HEK293 (cell line): ENCODE measurements at regions not wholly inside any gene's neighbourhood (a gene's known extent, or its start where the extent isn't known, plus 50 kb on each side); places are given as distances from the start of the nearest gene placed in this dataset.

Source experiments
- CTCF ChIA-PET: fragments of 350-600 bp; formaldehyde crosslinking; extraction: SDS; loops from one replicate; lab custom pipeline; 2021; ENCODE audit warnings: antibody characterized with exemption; lab: Yijun Ruan, JAX
- POLR2A ChIA-PET: fragments of 300-600 bp; formaldehyde crosslinking; extraction: SDS; loops from one replicate; lab custom pipeline; 2020; ENCODE audit warnings: antibody characterized with exemption, inconsistent platforms; lab: Yijun Ruan, JAX
- H3K27ac ChIP-seq: fragments of 200-500 bp; sonication (Bioruptor generic); 2 replicates; pipeline ENCODE4 v1.5.1; 2014; ENCODE audit warnings: low read depth, low read length, control low read depth, inconsistent platforms; ENCODE audit errors: extremely low read depth
- H3K36me3 ChIP-seq, 2 experiments: fragments of 200-500 bp in 1 of 2; sonication (Bioruptor generic) in 1 of 2; 1 replicate in 1 of 2; 2 replicates in 1 of 2; pipeline ENCODE4 v1.5.1; 2014 to 2017; ENCODE audit warnings: inconsistent platforms in 2 of 2, low read length in 2 of 2; ENCODE audit not compliant: control insufficient read depth in 2 of 2, insufficient read depth in 1 of 2
- H3K4me1 ChIP-seq: fragments of 200-500 bp; sonication (Bioruptor generic); 2 replicates; pipeline ENCODE4 v1.5.1; 2014; ENCODE audit warnings: mild to moderate bottlenecking, low read length, inconsistent platforms; ENCODE audit not compliant: control insufficient read depth, insufficient read depth
- H3K4me3 ChIP-seq: 2 replicates; pipeline ENCODE4 v1.5.1; 2011; ENCODE audit warnings: low read depth, mild to moderate bottlenecking, control low read depth, low read length, moderate library complexity
- H3K9me3 ChIP-seq: fragments of 200-500 bp; sonication (Bioruptor generic); 2 replicates; pipeline ENCODE4 v1.5.1; 2014; ENCODE audit warnings: low read depth, low read length, inconsistent platforms; ENCODE audit not compliant: control insufficient read depth, insufficient read depth
- FEZF1 ChIP-seq: fragments of 450-650 bp; formaldehyde crosslinking; IDR thresholded peaks from 2 replicates; pipeline ENCODE4 v1.5.1; 2016; ENCODE audit warnings: missing biosample characterization, missing genetic modification characterization
- GLI4 ChIP-seq: fragments of 450-650 bp; formaldehyde crosslinking; IDR thresholded peaks from 2 replicates; pipeline ENCODE4 v1.5.1; 2016; ENCODE audit warnings: missing biosample characterization, missing genetic modification characterization
- GLIS1 ChIP-seq: fragments of 450-650 bp; formaldehyde crosslinking; IDR thresholded peaks from 2 replicates; pipeline ENCODE4 v1.5.1; 2016; ENCODE audit warnings: missing biosample characterization, missing genetic modification characterization
- GLIS2 ChIP-seq: fragments of 450-650 bp; formaldehyde crosslinking; IDR thresholded peaks from 2 replicates; pipeline ENCODE4 v1.5.1; 2016; ENCODE audit warnings: missing biosample characterization, missing genetic modification characterization
- IKZF3 ChIP-seq: fragments of 450-650 bp; IDR thresholded peaks from 2 replicates; pipeline ENCODE4 v1.5.0; 2018; ENCODE audit warnings: missing biosample characterization, mild to moderate bottlenecking, missing genetic modification characterization, moderate library complexity
- KLF7 ChIP-seq: fragments of 450-650 bp; formaldehyde crosslinking; IDR thresholded peaks from 2 replicates; pipeline ENCODE4 v1.5.1; 2016; ENCODE audit warnings: missing biosample characterization, missing genetic modification characterization, borderline replicate concordance
- OSR2 ChIP-seq: fragments of 450-650 bp; formaldehyde crosslinking; IDR thresholded peaks from 2 replicates; pipeline ENCODE4 v1.5.1; 2016; ENCODE audit warnings: missing biosample characterization, missing genetic modification characterization
- PRDM10 ChIP-seq: fragments of 450-650 bp; formaldehyde crosslinking; IDR thresholded peaks from 2 replicates; pipeline ENCODE4 v1.5.1; 2016; ENCODE audit warnings: missing biosample characterization, missing genetic modification characterization
- PRDM6 ChIP-seq: fragments of 450-650 bp; formaldehyde crosslinking; IDR thresholded peaks from 2 replicates; pipeline ENCODE4 v1.5.1; 2017; ENCODE audit warnings: missing biosample characterization, missing genetic modification characterization
- SP2 ChIP-seq: fragments of 450-650 bp; formaldehyde crosslinking; IDR thresholded peaks from 2 replicates; pipeline ENCODE4 v1.5.1; 2016; ENCODE audit warnings: missing biosample characterization, missing genetic modification characterization
- TRIM28 ChIP-seq: IDR thresholded peaks from 2 replicates; pipeline ENCODE4 v1.6.1; 2011; ENCODE audit warnings: low read length, control low read depth, borderline replicate concordance
- ZIC2 ChIP-seq: fragments of 450-650 bp; formaldehyde crosslinking; IDR thresholded peaks from 2 replicates; pipeline ENCODE4 v1.5.1; 2016; ENCODE audit warnings: missing biosample characterization, missing genetic modification characterization
- ZNF114 ChIP-seq: fragments of 450-650 bp; formaldehyde crosslinking; IDR thresholded peaks from 2 replicates; pipeline ENCODE4 v1.5.0; 2017; ENCODE audit warnings: missing biosample characterization, missing genetic modification characterization
- ZNF19 ChIP-seq: fragments of 450-650 bp; formaldehyde crosslinking; IDR thresholded peaks from 2 replicates; pipeline ENCODE4; 2016; ENCODE audit warnings: missing biosample characterization, missing genetic modification characterization, low read depth
- ZNF221 ChIP-seq: fragments of 450-650 bp; formaldehyde crosslinking; IDR thresholded peaks from 2 replicates; pipeline ENCODE4 v1.5.1; 2017; ENCODE audit warnings: missing biosample characterization, missing genetic modification characterization, borderline replicate concordance
- ZNF292 ChIP-seq: fragments of 450-650 bp; formaldehyde crosslinking; IDR thresholded peaks from 2 replicates; pipeline ENCODE4 v1.5.1; 2016; ENCODE audit warnings: low read depth, missing biosample characterization, missing genetic modification characterization, borderline replicate concordance
- ZNF335 ChIP-seq: fragments of 450-650 bp; formaldehyde crosslinking; conservative IDR thresholded peaks from 2 replicates; pipeline ENCODE4 v1.5.1; 2016; ENCODE audit warnings: missing biosample characterization, missing genetic modification characterization
- ZNF530 ChIP-seq: fragments of 450-650 bp; formaldehyde crosslinking; IDR thresholded peaks from 2 replicates; pipeline ENCODE4 v1.5.1; 2016; ENCODE audit warnings: low read depth, missing biosample characterization, missing genetic modification characterization
- ZNF544 ChIP-seq: fragments of 450-650 bp; formaldehyde crosslinking; IDR thresholded peaks from 2 replicates; pipeline ENCODE4 v1.5.0; 2017; ENCODE audit warnings: missing biosample characterization, missing genetic modification characterization
- ZNF549 ChIP-seq: fragments of 450-650 bp; IDR thresholded peaks from 2 replicates; pipeline ENCODE4 v1.5.1; 2018; ENCODE audit warnings: missing biosample characterization, missing genetic modification characterization, mild to moderate bottlenecking, inconsistent platforms, moderate library complexity
- ZNF610 ChIP-seq: fragments of 450-650 bp; formaldehyde crosslinking; IDR thresholded peaks from 2 replicates; pipeline ENCODE4 v1.5.1; 2016; ENCODE audit warnings: missing biosample characterization, missing genetic modification characterization, borderline replicate concordance
- ZNF645 ChIP-seq: fragments of 450-650 bp; formaldehyde crosslinking; IDR thresholded peaks from 2 replicates; pipeline ENCODE4; 2016; ENCODE audit warnings: missing biosample characterization, missing genetic modification characterization
- ZNF654 ChIP-seq: fragments of 450-650 bp; formaldehyde crosslinking; IDR thresholded peaks from 2 replicates; pipeline ENCODE4 v1.5.1; 2016; ENCODE audit warnings: low read depth, missing biosample characterization, missing genetic modification characterization
- ZNF677 ChIP-seq: fragments of 450-650 bp; IDR thresholded peaks from 2 replicates; pipeline ENCODE4 v1.5.0; 2018; ENCODE audit warnings: missing biosample characterization, mild to moderate bottlenecking, missing genetic modification characterization, moderate library complexity
- ZNF776 ChIP-seq: fragments of 450-650 bp; formaldehyde crosslinking; IDR thresholded peaks from 2 replicates; pipeline ENCODE4 v1.5.0; 2017; ENCODE audit warnings: missing biosample characterization, missing genetic modification characterization, borderline replicate concordance
- TF ChIP-seq, protein P1 (sequence below): fragments of 450-650 bp; formaldehyde crosslinking; IDR thresholded peaks from 2 replicates; pipeline ENCODE4 v1.5.1; 2016; ENCODE audit warnings: missing biosample characterization, missing genetic modification characterization, borderline replicate concordance

- Histone ChIP-seq H3K9me3 (no peaks in the 10 kb centered on the region), H3K36me3 (no peaks in the 10 kb centered on the region), H3K27ac (no peak overlapping the region)
- CTCF ChIA-PET = interaction anchor here (0.7 kb wide), 1 partner anchor 188 kb away, joined by 4 read pairs; no protein-coding TSS in a partner anchor
- TF ChIP-seq ZNF677 (tag by site-specific recombination) (no peak), OSR2 (tag by site-specific recombination) (peak; percentile 79), ZNF335 (tag by site-specific recombination) (no peak), ZNF530 (tag by site-specific recombination) (no peak), PRDM6 (tag by site-specific recombination) (no peak), ZNF114 (tag by site-specific recombination) (no peak), PRDM10 (no peak), SP2 (tag by site-specific recombination) (no peak), ZNF19 (tag by site-specific recombination) (no peak), ZNF610 (0 out of 2 replicates have a peak, but pooled peaks have one; percentile 31), ZNF645 (tag by site-specific recombination) (no peak), GLIS2 (tag by site-specific recombination) (0 out of 2 replicates have a peak, but pooled peaks have one; percentile 33), ZNF221 (tag by site-specific recombination) (no peak), ZNF292 (tag by site-specific recombination) (no peak), GLIS1 (tag by site-specific recombination) (peak; percentile 54; the same call in 1 of the 2 replicates), ZNF544 (tag by site-specific recombination) (no peak), IKZF3 (tag by site-specific recombination) (0 out of 2 replicates have a peak, but pooled peaks have one; percentile 31), GLI4 (tag by site-specific recombination) (no peak), ZIC2 (tag by site-specific recombination) (peak; percentile 92), ZNF549 (tag by site-specific recombination) (no peak), FEZF1 (tag by site-specific recombination) (no peak), ZNF776 (tag by site-specific recombination) (no peak), TRIM28 (peak; percentile 84; the same call in 1 of the 2 replicates), KLF7 (no peak), ZNF654 (tag by site-specific recombination) (no peak)
- TF ChIP-seq, protein P1, sequence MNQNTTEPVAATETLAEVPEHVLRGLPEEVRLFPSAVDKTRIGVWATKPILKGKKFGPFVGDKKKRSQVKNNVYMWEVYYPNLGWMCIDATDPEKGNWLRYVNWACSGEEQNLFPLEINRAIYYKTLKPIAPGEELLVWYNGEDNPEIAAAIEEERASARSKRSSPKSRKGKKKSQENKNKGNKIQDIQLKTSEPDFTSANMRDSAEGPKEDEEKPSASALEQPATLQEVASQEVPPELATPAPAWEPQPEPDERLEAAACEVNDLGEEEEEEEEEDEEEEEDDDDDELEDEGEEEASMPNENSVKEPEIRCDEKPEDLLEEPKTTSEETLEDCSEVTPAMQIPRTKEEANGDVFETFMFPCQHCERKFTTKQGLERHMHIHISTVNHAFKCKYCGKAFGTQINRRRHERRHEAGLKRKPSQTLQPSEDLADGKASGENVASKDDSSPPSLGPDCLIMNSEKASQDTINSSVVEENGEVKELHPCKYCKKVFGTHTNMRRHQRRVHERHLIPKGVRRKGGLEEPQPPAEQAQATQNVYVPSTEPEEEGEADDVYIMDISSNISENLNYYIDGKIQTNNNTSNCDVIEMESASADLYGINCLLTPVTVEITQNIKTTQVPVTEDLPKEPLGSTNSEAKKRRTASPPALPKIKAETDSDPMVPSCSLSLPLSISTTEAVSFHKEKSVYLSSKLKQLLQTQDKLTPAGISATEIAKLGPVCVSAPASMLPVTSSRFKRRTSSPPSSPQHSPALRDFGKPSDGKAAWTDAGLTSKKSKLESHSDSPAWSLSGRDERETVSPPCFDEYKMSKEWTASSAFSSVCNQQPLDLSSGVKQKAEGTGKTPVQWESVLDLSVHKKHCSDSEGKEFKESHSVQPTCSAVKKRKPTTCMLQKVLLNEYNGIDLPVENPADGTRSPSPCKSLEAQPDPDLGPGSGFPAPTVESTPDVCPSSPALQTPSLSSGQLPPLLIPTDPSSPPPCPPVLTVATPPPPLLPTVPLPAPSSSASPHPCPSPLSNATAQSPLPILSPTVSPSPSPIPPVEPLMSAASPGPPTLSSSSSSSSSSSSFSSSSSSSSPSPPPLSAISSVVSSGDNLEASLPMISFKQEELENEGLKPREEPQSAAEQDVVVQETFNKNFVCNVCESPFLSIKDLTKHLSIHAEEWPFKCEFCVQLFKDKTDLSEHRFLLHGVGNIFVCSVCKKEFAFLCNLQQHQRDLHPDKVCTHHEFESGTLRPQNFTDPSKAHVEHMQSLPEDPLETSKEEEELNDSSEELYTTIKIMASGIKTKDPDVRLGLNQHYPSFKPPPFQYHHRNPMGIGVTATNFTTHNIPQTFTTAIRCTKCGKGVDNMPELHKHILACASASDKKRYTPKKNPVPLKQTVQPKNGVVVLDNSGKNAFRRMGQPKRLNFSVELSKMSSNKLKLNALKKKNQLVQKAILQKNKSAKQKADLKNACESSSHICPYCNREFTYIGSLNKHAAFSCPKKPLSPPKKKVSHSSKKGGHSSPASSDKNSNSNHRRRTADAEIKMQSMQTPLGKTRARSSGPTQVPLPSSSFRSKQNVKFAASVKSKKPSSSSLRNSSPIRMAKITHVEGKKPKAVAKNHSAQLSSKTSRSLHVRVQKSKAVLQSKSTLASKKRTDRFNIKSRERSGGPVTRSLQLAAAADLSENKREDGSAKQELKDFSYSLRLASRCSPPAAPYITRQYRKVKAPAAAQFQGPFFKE (tag by site-specific recombination) = no peak
- TF ChIP-seq, all 188 proteins: peak for 7
- no peak overlapping the region for H3K4me3 ChIP-seq
- H3K4me1 ChIP-seq = peaks cover 7% of the 10 kb centered on the region
- POLR2A ChIA-PET = no interaction called here
Observed at GRCh38 chr20:11379257-11380011, 538.3 kb upstream of the BTBD3 start.
